NCI-H1436 treated with DMSO at 0.1 percent for 48 hours (cell line): ENCODE measurements at regions not wholly inside any gene's neighbourhood (a gene's known extent, or its start where the extent isn't known, plus 50 kb on each side); places are given as distances from the start of the nearest gene placed in this dataset.
"Not testable (repeated sequence)": the region's sequence is repeated elsewhere in the genome, so short reads cannot be mapped to it uniquely, and the experiment has no call there.

ENCODE experiments used
- DNase-seq: peaks from one replicate; lab custom pipeline; 2025; lab: John Stamatoyannopoulos, UW

DNA sequence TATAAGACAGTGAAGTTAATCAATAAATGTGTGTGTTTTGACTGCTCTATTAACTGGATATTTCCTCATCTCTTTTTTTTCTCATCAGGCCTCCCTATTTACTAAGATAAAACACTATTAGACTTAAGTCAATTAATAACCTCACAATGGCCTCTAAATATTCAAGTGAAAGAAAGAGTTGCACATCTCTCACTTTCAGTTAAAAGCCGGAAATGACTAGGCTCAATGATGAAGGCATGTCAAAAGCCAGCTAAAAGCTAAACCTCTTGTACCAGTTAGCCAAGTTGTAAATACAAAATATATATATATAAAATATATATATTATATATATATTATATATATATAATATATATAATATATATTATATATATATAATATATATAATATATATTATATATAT lies 127.0 kb upstream of the MEOX2 start:
- DNase-seq, result no peak

GRCh38 chr7:15810383-15810782 lies 123.9 kb upstream of the MEOX2 start:
- DNase-seq, result not testable (repeated sequence)

DNA sequence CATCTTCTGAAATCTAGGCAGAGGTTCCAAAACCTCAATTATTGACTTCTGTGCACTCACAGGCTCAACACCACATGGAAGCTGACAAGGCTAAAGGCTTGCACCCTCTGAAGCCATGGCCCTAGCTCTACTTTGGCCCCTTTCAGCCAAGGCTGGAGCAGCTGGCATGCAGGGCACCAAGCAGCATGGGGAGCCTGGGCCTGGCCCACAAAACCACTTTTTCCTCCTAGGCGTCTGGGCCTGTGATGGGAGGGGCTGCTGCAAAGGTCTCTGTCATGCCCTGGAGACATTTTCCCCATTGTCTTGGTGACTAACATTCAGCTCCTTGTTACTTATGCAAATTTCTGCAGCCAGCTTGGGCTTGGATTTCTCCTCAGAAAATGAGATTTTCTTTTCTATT lies 123.5 kb upstream of the MEOX2 start:
- DNase-seq, result not testable (repeated sequence)

DNA sequence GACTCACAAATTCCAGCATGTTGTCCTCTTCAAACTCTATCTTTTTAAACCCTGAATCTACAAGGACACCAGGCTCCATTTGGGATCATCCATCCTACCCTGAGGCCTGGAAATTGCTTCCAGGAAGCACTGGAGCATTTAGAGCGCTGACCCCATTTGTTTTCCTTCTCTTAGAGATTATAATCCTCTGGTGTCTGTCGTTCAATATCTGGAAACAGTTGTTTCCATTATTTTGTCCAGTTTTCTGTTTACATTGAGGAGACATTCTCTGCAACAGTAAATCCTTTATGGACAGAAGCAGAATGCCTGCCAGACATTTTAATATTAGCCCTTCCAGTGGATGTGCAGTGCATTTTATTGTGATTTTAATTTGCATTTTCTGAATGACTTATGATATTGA lies 119.4 kb upstream of the MEOX2 start:
- no peak for DNase-seq

- no peak for DNase-seq
Observed at GRCh38 chr7:15802425-15802824, 115.9 kb upstream of the MEOX2 start.

GRCh38 chr7:15801551-15801950 lies 115.1 kb upstream of the MEOX2 start:
- DNase-seq, result no peak

- no peak for DNase-seq
Observed at GRCh38 chr7:15801041-15801440, 114.6 kb upstream of the MEOX2 start.

- DNase-seq, result no peak
Observed at GRCh38 chr7:15798081-15798480, 111.6 kb upstream of the MEOX2 start.

- DNase-seq, result no peak
Observed at GRCh38 chr7:15795393-15795792, 108.9 kb upstream of the MEOX2 start.

- DNase-seq, result no peak
Observed at GRCh38 chr7:15794801-15795200, 108.3 kb upstream of the MEOX2 start.

DNA sequence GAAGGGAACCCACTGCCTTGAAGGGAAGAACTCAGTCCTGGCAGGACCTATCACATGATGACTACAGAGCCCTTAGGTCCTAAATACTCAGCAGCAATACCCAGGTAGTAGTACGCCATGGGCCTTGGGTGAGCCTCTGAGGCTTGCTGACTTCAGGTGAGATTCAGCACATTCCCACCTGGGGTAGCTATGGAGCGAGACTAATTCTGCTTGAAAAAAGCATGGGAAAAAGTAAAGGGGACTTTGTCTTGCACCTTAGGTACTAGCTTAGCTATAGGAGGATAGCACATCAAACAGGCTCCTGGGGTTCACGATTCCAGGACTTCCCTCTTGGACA lies 98.2 kb upstream of the MEOX2 start:
- DNase-seq, result no peak

DNA sequence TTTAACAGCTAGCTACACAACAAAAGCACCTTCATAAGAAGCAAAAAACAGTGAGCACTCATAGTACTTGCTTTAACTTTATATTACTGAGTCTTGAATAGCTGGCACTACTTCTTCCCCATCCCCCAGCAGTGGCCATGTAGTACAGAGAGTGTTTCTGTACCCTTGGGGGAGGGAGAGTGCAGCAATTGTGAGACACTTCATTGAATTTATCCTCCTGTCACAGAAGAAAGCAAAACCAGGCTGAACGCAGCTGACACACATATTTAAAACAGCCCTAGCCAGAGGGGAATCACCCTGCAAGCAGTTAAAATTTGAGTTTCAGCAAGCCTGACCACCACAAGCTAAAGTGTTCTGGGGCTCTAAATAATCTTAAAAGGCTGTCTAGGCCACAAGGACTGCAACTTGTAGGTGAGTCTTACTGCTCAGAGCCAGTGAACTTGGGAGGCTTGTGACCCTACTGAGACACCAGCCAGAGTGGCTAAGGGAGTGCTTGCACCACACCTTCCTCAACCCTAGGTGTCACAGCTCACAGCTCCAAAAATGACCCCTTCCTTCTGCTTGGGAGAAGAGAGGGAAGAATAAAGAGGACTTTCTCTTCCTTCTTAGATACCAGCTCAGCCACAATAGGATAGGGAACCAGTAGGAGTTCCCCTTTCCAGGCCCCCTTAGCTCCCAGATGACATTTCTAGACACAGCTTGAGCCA lies 97.7 kb upstream of the MEOX2 start:
- DNase-seq, result no peak

DNA sequence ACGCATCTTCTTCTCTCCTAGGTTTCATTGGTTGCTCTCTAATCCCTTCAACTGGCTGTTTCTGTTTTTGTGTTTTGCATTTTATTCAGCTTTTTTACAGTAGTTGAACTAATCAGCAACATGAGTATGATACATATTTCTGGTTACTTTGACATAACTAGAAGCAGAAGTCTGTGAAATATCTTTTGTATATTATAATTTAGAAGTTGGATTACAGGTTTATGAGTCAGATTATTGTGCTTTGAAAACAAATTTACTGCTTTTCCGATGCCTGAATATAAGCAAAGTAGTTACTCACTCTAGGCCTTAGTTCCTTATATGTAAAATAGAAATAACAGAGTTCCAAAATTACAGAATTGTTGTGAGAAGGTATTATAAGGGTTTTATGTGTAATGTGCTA lies 96.2 kb upstream of the MEOX2 start:
- no peak for DNase-seq

DNA sequence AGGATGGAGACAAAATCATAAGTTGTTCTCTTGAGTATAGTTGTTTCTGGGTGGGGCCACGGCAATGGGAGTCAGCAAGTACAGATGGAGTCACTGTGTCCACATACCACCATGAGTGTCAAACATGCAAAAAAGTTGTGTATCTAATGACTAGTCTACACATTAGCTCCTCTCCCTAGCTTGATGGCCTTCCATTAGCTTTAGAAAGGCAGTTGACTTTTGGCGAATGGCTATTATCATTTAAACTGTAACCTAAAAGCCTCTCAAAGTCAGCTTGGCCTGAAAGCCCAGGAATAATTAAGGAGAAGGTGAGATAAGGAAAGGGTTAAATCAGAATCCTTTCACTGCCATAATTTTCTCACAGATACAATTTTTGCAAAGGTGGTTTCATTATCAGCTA lies 95.5 kb upstream of the MEOX2 start:
- DNase-seq, result no peak

DNA sequence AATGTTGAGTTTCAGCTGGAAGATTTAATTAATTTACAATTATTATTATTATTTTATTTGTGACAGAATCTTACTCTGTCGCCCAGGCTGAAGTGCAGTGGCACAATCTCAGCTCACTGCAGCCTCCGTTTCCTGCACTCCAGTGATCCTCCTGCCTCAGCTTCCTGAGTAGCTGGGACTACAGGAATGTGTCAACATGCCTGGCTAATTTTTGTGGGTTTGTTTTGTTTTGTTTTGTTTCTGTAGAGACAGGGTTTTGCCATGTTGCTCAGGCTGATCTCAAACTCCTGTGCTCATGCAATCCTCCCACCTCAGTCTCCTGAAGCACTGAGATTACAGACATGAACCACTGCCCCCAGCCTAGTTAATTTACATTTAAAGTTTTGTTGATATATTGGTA lies 93.8 kb upstream of the MEOX2 start:
- no peak for DNase-seq

DNA sequence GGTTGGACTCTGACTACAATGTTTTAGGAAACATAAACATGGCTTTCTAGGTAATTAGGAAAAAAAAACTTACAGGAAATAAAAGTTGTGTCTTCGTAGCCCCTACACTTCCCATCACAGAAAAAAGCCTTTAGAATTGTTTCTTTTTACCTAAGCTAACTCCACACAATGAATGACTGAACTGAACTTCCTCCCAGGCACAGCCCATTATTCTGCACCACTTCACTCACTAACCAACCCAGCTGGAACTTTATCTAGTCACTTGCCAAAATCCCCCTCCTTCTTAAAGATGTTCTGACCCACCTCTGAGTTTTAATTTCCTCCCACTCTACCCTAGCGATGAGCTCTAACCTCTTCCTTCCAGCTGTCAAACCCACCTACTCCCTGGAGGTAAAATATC lies 91.7 kb upstream of the MEOX2 start:
- DNase-seq, result no peak

- no peak for DNase-seq
Observed at GRCh38 chr7:15765753-15766152, 79.3 kb upstream of the MEOX2 start.

DNA sequence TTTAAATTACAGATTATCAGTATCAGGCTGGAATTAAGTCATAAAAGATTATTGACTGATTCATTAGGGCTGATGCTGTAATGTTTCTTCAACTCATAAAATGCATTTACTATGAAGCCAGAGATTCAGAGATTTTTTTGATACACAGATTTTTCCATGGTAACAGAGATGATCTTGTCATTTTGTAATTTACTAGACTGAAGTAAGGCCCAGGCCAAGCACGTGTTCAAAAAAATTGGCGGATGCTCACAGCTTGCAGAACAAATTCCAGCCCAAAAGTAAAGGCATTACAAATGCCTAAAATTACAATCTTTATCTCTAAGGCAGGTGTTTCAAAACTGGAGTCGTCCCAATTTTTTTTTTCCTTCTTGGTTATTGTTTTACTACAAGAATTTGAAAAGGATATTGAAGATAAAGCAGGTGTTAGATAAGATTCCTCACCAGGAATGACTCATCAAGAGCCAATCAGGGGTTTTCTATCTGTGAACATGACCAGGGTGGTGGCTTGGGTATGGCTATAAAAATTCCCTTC lies 78.4 kb upstream of the MEOX2 start:
- DNase-seq, result no peak

GRCh38 chr7:15764010-15764409 lies 77.5 kb upstream of the MEOX2 start:
- DNase-seq, result no peak

- DNase-seq, result no peak
Observed at GRCh38 chr7:15757041-15758000, 70.8 kb upstream of the MEOX2 start.

- no peak for DNase-seq
Observed at GRCh38 chr7:15755061-15755460, 68.6 kb upstream of the MEOX2 start.

- no peak for DNase-seq
Observed at GRCh38 chr7:15753887-15754579, 67.5 kb upstream of the MEOX2 start.

GRCh38 chr7:15752377-15752776 lies 65.9 kb upstream of the MEOX2 start:
- DNase-seq, result no peak
